ENCODE measurements at regions not wholly inside any gene's neighbourhood (a gene's known extent, or its start where the extent isn't known, plus 50 kb on each side); places are given as distances from the start of the nearest gene placed in this dataset.

DNA sequence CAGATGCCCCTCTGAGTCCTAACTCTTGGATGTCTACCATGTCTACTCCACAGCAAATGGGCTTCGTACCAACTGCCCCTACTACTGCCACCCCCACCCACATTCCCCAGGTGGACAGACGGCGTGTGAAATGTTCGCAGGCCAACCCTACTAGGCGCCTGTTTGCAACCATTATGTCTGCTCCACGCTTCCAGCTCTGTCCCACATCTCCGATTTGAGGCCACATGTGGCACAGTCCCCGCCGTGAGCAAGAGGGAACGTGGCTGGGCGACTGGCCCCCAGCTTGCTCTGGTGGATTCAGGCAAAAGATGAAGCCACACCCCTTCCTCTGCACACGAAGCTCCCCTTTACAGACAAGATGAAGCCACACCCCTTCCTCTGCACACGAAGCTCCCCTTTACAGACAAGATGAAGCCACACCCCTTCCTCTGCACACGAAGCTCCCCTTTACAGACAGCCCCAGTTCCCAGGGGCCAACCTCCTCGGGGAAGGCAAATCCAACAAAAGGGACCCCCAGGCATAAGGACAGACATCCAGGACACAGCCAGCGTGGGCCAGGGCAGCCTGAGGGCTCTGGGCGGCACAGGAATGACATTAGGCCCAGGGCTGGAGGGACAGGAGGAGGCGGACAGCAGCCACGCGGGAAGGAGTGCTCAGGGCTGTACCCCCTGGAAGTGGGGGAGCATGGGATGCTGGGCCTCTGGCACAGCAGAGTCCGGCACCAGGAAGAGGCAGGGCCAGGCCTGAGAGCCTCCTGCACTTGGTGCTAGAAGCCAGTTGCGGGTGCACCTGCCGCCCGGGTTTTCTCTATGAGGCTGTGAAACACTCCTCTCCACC is 106.2 kb downstream of the SHANK2 start:
- Histone ChIP-seq H3K27ac (ENCODE audit: low read depth, low read length) (no peak overlapping the region), H3K27me3 (ENCODE audit: control insufficient read depth in 3 of 3, insufficient read depth in 3 of 3, low read length in 3 of 3) (peaks cover 6 to 20% (median 7%) of the 10 kb centered on the region in 3 donors), H3K9ac (ENCODE audit: low read depth in 1 of 3, low read length in 3 of 3) (no peak overlapping the region), H3K4me3 (ENCODE audit: low read length in 3 of 3) (no peak overlapping the region), H3K4me1 (ENCODE audit: control insufficient read depth in 3 of 3, insufficient read depth in 3 of 3, low read length in 3 of 3) (no peaks in the 10 kb centered on the region), H3K36me3 (ENCODE audit: control insufficient read depth in 3 of 3, insufficient read depth in 3 of 3, low read length in 3 of 3) (no peaks in the 10 kb centered on the region), H3K9me3 (ENCODE audit: control insufficient read depth in 3 of 3, low read length in 3 of 3) (no peaks in the 10 kb centered on the region)

DNA sequence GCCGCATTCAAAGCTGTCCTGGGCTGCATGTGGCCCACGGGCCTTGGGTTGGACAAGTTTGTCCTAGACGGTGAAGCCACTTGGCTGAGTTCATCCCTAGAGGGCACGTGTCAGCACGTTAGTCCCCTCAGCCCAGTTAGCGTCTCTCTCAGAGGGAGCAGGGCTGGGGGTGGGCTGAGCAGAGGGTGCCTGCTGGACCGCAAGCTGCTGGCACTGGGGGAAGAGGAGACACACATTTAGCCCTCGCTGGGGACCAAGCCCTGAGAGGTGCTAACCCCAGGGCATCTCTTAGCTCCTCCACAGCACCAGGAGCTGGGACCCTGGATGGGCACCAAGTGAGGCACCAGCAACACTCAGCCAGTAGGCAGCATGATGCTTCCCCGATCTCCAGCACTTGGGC is 107.0 kb downstream of the SHANK2 start:
- Histone ChIP-seq H3K9ac (ENCODE audit: low read depth in 1 of 3, low read length in 3 of 3) (no peak overlapping the region), H3K27me3 (ENCODE audit: control insufficient read depth in 3 of 3, insufficient read depth in 3 of 3, low read length in 3 of 3) (peaks cover 6 to 13% (median 6%) of the 10 kb centered on the region in 3 donors), H3K9me3 (ENCODE audit: control insufficient read depth in 3 of 3, low read length in 3 of 3) (no peaks in the 10 kb centered on the region), H3K27ac (ENCODE audit: low read depth, low read length) (no peak overlapping the region), H3K36me3 (ENCODE audit: control insufficient read depth in 3 of 3, insufficient read depth in 3 of 3, low read length in 3 of 3) (no peaks in the 10 kb centered on the region), H3K4me3 (ENCODE audit: low read length in 3 of 3) (no peak overlapping the region), H3K4me1 (ENCODE audit: control insufficient read depth in 3 of 3, insufficient read depth in 3 of 3, low read length in 3 of 3) (no peaks in the 10 kb centered on the region)

DNA sequence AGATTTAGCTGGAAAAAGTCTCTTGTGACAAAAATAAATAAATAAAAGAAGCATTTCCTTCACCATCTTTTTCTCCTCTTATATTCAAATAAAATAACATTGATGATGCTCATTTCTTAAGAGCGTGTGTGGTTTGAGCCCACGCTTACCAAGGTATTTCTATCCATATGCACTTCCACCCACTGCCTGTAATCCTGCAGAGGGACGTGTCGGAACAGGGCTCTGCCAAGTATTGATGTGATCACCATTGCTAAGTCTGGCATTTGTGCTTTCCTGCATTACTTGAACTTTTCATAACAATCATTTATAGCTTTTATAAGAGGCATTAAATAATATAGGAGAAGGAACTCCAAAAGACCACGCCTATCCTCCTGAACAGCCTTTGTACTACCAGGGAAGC is 107.6 kb downstream of the SHANK2 start:
- Histone ChIP-seq H3K4me1 (ENCODE audit: control insufficient read depth in 3 of 3, insufficient read depth in 3 of 3, low read length in 3 of 3) (peaks cover 0 to 3% (median 0%) of the 10 kb centered on the region in 3 donors), H3K4me3 (ENCODE audit: low read length in 3 of 3) (no peak overlapping the region), H3K9ac (ENCODE audit: low read depth in 1 of 3, low read length in 3 of 3) (no peak overlapping the region), H3K27me3 (ENCODE audit: control insufficient read depth in 3 of 3, insufficient read depth in 3 of 3, low read length in 3 of 3) (peaks cover 6 to 13% (median 6%) of the 10 kb centered on the region in 3 donors), H3K27ac (ENCODE audit: low read depth, low read length) (no peak overlapping the region), H3K36me3 (ENCODE audit: control insufficient read depth in 3 of 3, insufficient read depth in 3 of 3, low read length in 3 of 3) (no peaks in the 10 kb centered on the region), H3K9me3 (ENCODE audit: control insufficient read depth in 3 of 3, low read length in 3 of 3) (no peaks in the 10 kb centered on the region)

DNA sequence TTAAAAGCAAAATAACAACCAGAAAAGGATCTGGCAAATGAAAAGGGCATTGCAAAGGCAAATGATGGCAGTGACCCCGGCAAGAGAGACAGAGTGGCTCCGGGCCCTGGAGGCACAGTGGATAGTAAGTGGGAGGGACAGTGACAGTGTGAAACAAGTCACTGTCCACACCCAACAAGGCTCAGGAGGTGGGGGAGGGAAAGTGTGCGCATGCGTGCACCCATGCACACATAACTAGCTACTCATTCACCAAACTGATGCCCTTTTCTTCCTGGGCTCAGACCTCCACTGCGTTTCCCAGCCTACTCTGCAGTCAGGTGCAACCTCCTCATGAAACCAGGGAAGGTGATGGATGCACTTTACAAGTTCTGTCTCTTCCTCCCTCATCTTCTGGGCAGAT is 108.4 kb downstream of the SHANK2 start:
- Histone ChIP-seq H3K9me3 (ENCODE audit: control insufficient read depth in 3 of 3, low read length in 3 of 3) (no peaks in the 10 kb centered on the region), H3K4me1 (ENCODE audit: control insufficient read depth in 3 of 3, insufficient read depth in 3 of 3, low read length in 3 of 3) (peaks cover 0 to 7% (median under 1%) of the 10 kb centered on the region in 3 donors), H3K27ac (ENCODE audit: low read depth, low read length) (no peak overlapping the region), H3K36me3 (ENCODE audit: control insufficient read depth in 3 of 3, insufficient read depth in 3 of 3, low read length in 3 of 3) (no peaks in the 10 kb centered on the region), H3K4me3 (ENCODE audit: low read length in 3 of 3) (no peak overlapping the region), H3K9ac (ENCODE audit: low read depth in 1 of 3, low read length in 3 of 3) (no peak overlapping the region), H3K27me3 (ENCODE audit: control insufficient read depth in 3 of 3, insufficient read depth in 3 of 3, low read length in 3 of 3) (peaks cover 6 to 9% (median 6%) of the 10 kb centered on the region in 3 donors)

DNA sequence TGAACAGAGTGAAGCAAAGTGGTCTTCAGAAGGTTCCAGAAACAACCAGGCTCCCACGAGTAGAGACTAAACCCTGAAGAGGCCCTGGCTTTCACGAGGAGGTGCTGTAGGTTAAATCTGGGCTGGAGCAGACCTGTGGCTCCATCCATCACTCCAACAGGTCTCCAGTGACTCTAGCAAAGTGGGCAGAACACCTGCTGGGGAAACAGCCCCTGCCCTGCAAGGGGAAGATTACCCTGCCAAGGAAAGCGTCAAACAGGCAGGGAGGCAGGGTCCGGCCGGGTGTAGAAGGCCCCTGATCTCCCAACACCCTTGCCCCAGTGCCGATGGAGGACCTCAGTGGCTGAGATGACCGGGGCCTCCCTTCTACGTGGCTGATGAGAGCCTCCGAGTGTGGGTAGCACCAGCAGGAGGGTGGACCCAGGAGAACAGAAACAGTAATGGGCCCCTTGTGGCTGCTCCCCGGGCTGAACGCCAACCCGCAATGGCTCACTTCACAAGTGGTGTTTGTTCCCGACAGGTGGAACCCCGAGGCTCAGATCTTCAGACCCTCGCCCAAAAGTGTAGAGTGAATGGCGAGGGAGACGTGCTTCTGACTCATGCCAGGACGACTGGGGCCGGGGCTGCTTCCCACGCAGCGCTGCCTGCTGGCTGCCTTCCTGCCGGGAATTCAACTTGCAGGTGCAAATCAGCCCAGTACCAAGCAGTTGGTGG is 112.0 kb downstream of the SHANK2 start:
- Histone ChIP-seq H3K9me3 (ENCODE audit: control insufficient read depth in 3 of 3, low read length in 3 of 3) (no peaks in the 10 kb centered on the region), H3K9ac (ENCODE audit: low read depth in 1 of 3, low read length in 3 of 3) (no peak overlapping the region), H3K4me3 (ENCODE audit: low read length in 3 of 3) (no peak overlapping the region), H3K36me3 (ENCODE audit: control insufficient read depth in 3 of 3, insufficient read depth in 3 of 3, low read length in 3 of 3) (no peaks in the 10 kb centered on the region), H3K4me1 (ENCODE audit: control insufficient read depth in 3 of 3, insufficient read depth in 3 of 3, low read length in 3 of 3) (peaks cover 0 to 10% (median 4%) of the 10 kb centered on the region in 3 donors), H3K27ac (ENCODE audit: low read depth, low read length) (no peak overlapping the region), H3K27me3 (ENCODE audit: control insufficient read depth in 3 of 3, insufficient read depth in 3 of 3, low read length in 3 of 3) (no peaks in the 10 kb centered on the region)

DNA sequence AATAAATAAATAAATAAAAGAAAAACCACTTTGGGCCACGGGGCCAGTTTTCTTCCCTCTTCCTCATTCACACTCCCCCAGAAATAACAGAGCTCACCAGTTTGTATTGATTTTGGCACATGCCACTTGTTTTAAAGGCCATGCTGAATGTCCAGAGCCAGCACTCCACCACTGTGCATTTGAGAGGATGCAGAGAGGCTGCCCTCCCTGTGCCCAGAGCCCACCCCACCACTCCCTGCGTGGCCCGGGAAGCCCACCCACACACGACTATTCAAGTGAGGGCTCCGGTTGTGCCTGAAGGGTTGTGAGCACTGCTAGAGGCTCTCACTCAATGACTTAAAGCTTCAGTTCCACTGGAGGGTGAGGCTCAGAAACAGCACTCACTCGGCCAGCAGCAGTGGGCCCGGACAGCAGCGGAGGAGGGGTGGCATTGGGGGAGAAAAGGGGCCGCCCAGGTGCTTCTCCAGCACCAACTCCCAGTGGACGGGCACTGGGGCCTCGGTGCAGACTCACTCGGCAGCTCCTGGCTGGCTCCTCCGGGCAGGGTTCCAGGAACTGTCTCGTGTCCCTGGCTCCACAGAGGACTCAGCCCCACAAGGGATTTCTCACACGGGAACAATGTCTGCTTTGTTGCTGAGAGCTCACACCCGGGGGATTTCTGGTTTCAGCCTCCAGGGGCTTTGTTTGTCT is 112.7 kb downstream of the SHANK2 start:
- Histone ChIP-seq H3K9ac (ENCODE audit: low read depth in 1 of 3, low read length in 3 of 3) (peak overlapping the region in 1 of 3 donors; percentile 8), H3K27me3 (ENCODE audit: control insufficient read depth in 3 of 3, insufficient read depth in 3 of 3, low read length in 3 of 3) (no peaks in the 10 kb centered on the region), H3K4me1 (ENCODE audit: control insufficient read depth in 3 of 3, insufficient read depth in 3 of 3, low read length in 3 of 3) (peaks cover 0 to 10% (median 4%) of the 10 kb centered on the region in 3 donors), H3K9me3 (ENCODE audit: control insufficient read depth in 3 of 3, low read length in 3 of 3) (no peaks in the 10 kb centered on the region), H3K4me3 (ENCODE audit: low read length in 3 of 3) (no peak overlapping the region), H3K36me3 (ENCODE audit: control insufficient read depth in 3 of 3, insufficient read depth in 3 of 3, low read length in 3 of 3) (no peaks in the 10 kb centered on the region), H3K27ac (ENCODE audit: low read depth, low read length) (no peak overlapping the region)

DNA sequence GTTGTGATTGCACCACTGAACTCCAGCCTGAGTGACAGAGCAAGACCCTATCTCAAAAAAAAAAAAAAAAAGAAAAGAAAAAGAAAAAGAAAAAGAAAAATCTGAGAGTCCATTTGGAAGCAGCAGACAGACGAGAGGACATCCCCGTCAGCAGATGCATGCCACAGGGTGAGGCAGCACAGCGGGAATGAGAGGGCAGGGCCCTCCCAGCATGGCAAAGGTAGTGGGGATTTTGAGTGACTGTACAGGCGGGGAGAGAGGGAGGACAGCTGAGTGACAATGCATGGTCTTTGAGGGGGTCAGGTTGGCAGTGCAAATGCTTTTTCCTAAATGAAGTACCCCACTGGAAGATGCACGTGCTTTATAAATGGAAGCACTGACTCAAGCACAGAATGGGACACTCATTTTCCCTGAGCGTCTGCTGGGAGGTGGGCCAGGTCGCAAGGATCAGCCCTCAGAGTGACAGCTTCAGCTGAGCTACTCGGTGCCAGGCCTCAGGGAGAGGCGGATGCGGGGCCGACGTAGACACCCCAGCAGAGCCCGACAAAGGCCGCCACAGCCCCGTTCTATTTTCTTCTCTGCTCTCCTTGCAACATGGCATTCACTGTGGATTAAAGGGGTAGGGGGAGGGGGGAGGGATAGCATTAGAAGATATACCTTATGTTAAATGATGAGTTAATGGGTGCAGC is 113.5 kb downstream of the SHANK2 start:
- no peaks in the 10 kb centered on the region for H3K9me3 ChIP-seq (ENCODE audit: control insufficient read depth in 3 of 3, low read length in 3 of 3)
- no peak overlapping the region for H3K4me3 ChIP-seq (ENCODE audit: low read length in 3 of 3)
- no peaks in the 10 kb centered on the region for H3K36me3 ChIP-seq (ENCODE audit: control insufficient read depth in 3 of 3, insufficient read depth in 3 of 3, low read length in 3 of 3)
- H3K27ac ChIP-seq (ENCODE audit: low read depth, low read length): no peak overlapping the region
- peaks cover 0 to 10% (median 4%) of the 10 kb centered on the region in 3 donors for H3K4me1 ChIP-seq (ENCODE audit: control insufficient read depth in 3 of 3, insufficient read depth in 3 of 3, low read length in 3 of 3)
- no peak overlapping the region for H3K9ac ChIP-seq (ENCODE audit: low read depth in 1 of 3, low read length in 3 of 3)
- H3K27me3 ChIP-seq (ENCODE audit: control insufficient read depth in 3 of 3, insufficient read depth in 3 of 3, low read length in 3 of 3): no peaks in the 10 kb centered on the region

DNA sequence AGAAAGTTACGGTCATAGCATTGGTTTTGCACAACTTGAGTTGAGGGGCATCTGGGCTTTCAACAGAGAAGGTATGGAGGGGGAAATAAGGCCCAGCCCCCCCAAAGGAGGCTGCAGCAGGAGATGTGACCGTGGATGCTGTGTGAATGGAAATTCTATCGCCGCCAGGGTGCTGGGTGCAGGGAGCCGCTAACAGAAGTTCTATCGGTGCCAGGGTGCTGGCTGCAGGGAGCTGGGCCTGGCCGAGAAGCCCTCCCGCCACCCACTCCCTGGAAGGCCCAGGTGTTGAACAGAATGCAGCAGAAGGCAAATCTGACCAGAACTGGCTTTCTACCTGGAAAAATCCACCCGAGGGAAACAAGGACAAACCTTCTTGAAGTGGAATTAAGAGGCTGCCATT is 115.0 kb downstream of the SHANK2 start:
- Histone ChIP-seq H3K4me3 (ENCODE audit: low read length in 3 of 3) (no peak overlapping the region), H3K9ac (ENCODE audit: low read depth in 1 of 3, low read length in 3 of 3) (no peak overlapping the region), H3K27ac (ENCODE audit: low read depth, low read length) (no peak overlapping the region), H3K4me1 (ENCODE audit: control insufficient read depth in 3 of 3, insufficient read depth in 3 of 3, low read length in 3 of 3) (peaks cover 0 to 10% (median 4%) of the 10 kb centered on the region in 3 donors), H3K9me3 (ENCODE audit: control insufficient read depth in 3 of 3, low read length in 3 of 3) (no peaks in the 10 kb centered on the region), H3K27me3 (ENCODE audit: control insufficient read depth in 3 of 3, insufficient read depth in 3 of 3, low read length in 3 of 3) (peaks cover 0 to 3% (median under 1%) of the 10 kb centered on the region in 3 donors), H3K36me3 (ENCODE audit: control insufficient read depth in 3 of 3, insufficient read depth in 3 of 3, low read length in 3 of 3) (no peaks in the 10 kb centered on the region)

DNA sequence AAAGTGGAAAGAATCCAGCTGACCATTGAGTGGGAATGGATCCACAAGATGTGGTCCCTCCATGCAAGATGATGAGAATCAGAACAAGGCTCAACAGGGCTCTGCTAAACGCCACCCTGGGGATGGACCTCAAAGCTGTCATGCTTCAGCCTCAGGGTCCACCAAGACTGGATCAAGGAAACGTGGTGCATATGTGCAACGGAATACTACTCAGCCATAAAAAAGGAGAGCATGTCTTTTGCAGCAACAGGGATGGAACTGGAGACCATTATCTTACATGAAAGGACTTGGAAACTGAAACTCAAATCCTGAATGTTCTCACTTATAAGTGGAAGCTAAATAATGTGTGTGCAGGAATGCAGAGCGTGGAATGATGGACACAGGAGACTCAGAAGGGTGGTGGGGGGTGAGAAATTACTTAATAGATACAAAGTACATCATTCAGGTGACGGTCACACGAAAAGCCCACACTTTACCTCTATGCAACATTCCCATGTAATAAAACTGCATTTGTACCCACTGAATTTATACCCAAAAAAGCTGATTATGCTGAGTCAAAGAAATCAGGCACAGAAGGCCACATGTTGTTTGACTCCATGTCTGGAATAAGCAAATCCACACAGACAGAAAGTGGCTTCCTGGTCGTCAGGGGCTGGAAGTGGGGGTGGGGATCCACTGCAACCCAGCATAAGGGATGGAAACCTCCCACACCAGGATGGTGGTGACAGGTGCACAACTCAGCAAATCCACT is 116.1 kb downstream of the SHANK2 start:
- Histone ChIP-seq H3K27me3 (ENCODE audit: control insufficient read depth in 3 of 3, insufficient read depth in 3 of 3, low read length in 3 of 3) (peaks cover 0 to 9% (median 7%) of the 10 kb centered on the region in 3 donors), H3K9ac (ENCODE audit: low read depth in 1 of 3, low read length in 3 of 3) (no peak overlapping the region), H3K9me3 (ENCODE audit: control insufficient read depth in 3 of 3, low read length in 3 of 3) (no peaks in the 10 kb centered on the region), H3K27ac (ENCODE audit: low read depth, low read length) (no peak overlapping the region), H3K36me3 (ENCODE audit: control insufficient read depth in 3 of 3, insufficient read depth in 3 of 3, low read length in 3 of 3) (no peaks in the 10 kb centered on the region), H3K4me1 (ENCODE audit: control insufficient read depth in 3 of 3, insufficient read depth in 3 of 3, low read length in 3 of 3) (peaks cover 0 to 10% (median 4%) of the 10 kb centered on the region in 3 donors), H3K4me3 (ENCODE audit: low read length in 3 of 3) (no peak overlapping the region)
